ENCODE measurements at regions not wholly inside any gene's neighbourhood (a gene's known extent, or its start where the extent isn't known, plus 50 kb on each side); places are given as distances from the start of the nearest gene placed in this dataset.

GRCh38 chr6:141415896-141416295, 716.8 kb upstream of the GJE1 start:
- Histone ChIP-seq H3K9ac (ENCODE audit: low read depth, low read length) (no peak overlapping the region), H3K27me3 (ENCODE audit: control insufficient read depth, insufficient read depth, low read length) (no peaks in the 10 kb centered on the region), H3K9me3 (ENCODE audit: control insufficient read depth, insufficient read depth, low read length) (no peaks in the 10 kb centered on the region), H3K36me3 (ENCODE audit: control insufficient read depth, insufficient read depth, low read length) (no peaks in the 10 kb centered on the region), H3K4me3 (ENCODE audit: low read depth, low read length) (no peak overlapping the region), H3K4me1 (ENCODE audit: control insufficient read depth, insufficient read depth, low read length) (no peaks in the 10 kb centered on the region)

- no peak overlapping the region for H3K4me3 ChIP-seq (ENCODE audit: low read depth, low read length)
- H3K9ac ChIP-seq (ENCODE audit: low read depth, low read length), result no peak overlapping the region
- H3K27me3 ChIP-seq (ENCODE audit: control insufficient read depth, insufficient read depth, low read length), result no peaks in the 10 kb centered on the region
- no peaks in the 10 kb centered on the region for H3K4me1 ChIP-seq (ENCODE audit: control insufficient read depth, insufficient read depth, low read length)
- H3K9me3 ChIP-seq (ENCODE audit: control insufficient read depth, insufficient read depth, low read length), result peaks cover 3% of the 10 kb centered on the region
- H3K36me3 ChIP-seq (ENCODE audit: control insufficient read depth, insufficient read depth, low read length), result no peaks in the 10 kb centered on the region
Measured at GRCh38 chr6:141413196-141413595, 719.5 kb upstream of the GJE1 start.

- Histone ChIP-seq H3K4me1 (ENCODE audit: control insufficient read depth, insufficient read depth, low read length) (no peaks in the 10 kb centered on the region), H3K9ac (ENCODE audit: low read depth, low read length) (no peak overlapping the region), H3K27me3 (ENCODE audit: control insufficient read depth, insufficient read depth, low read length) (no peaks in the 10 kb centered on the region), H3K4me3 (ENCODE audit: low read depth, low read length) (no peak overlapping the region), H3K36me3 (ENCODE audit: control insufficient read depth, insufficient read depth, low read length) (no peaks in the 10 kb centered on the region), H3K9me3 (ENCODE audit: control insufficient read depth, insufficient read depth, low read length) (peaks cover 5% of the 10 kb centered on the region)
Measured at GRCh38 chr6:141406761-141407160, 726.0 kb upstream of the GJE1 start.

- Histone ChIP-seq H3K9ac (ENCODE audit: low read depth, low read length) (no peak overlapping the region), H3K9me3 (ENCODE audit: control insufficient read depth, insufficient read depth, low read length) (peaks cover 3% of the 10 kb centered on the region), H3K4me3 (ENCODE audit: low read depth, low read length) (no peak overlapping the region), H3K27me3 (ENCODE audit: control insufficient read depth, insufficient read depth, low read length) (no peaks in the 10 kb centered on the region), H3K4me1 (ENCODE audit: control insufficient read depth, insufficient read depth, low read length) (no peaks in the 10 kb centered on the region), H3K36me3 (ENCODE audit: control insufficient read depth, insufficient read depth, low read length) (no peaks in the 10 kb centered on the region)
Measured at GRCh38 chr6:141403827-141404226, 728.9 kb upstream of the GJE1 start.

- Histone ChIP-seq H3K9ac (ENCODE audit: low read depth, low read length) (no peak overlapping the region), H3K4me1 (ENCODE audit: control insufficient read depth, insufficient read depth, low read length) (no peaks in the 10 kb centered on the region)
Measured at GRCh38 chr6:141403103-141403502, 729.6 kb upstream of the GJE1 start.

GRCh38 chr6:141402489-141402888, 730.2 kb upstream of the GJE1 start:
- no peaks in the 10 kb centered on the region for H3K4me1 ChIP-seq (ENCODE audit: control insufficient read depth, insufficient read depth, low read length)
- peaks cover under 1% of the 10 kb centered on the region for H3K9me3 ChIP-seq (ENCODE audit: control insufficient read depth, insufficient read depth, low read length)
- no peaks in the 10 kb centered on the region for H3K27me3 ChIP-seq (ENCODE audit: control insufficient read depth, insufficient read depth, low read length)
- no peaks in the 10 kb centered on the region for H3K36me3 ChIP-seq (ENCODE audit: control insufficient read depth, insufficient read depth, low read length)
- H3K4me3 ChIP-seq (ENCODE audit: low read depth, low read length), result no peak overlapping the region
- H3K9ac ChIP-seq (ENCODE audit: low read depth, low read length), result no peak overlapping the region

More at GRCh38 chr6:141403103-141403502, 729.6 kb upstream of the GJE1 start:
- Histone ChIP-seq H3K9me3 (ENCODE audit: control insufficient read depth, insufficient read depth, low read length) (peaks cover 3% of the 10 kb centered on the region), H3K36me3 (ENCODE audit: control insufficient read depth, insufficient read depth, low read length) (no peaks in the 10 kb centered on the region), H3K4me3 (ENCODE audit: low read depth, low read length) (no peak overlapping the region), H3K27me3 (ENCODE audit: control insufficient read depth, insufficient read depth, low read length) (no peaks in the 10 kb centered on the region)

GRCh38 chr6:141401851-141402250, 730.9 kb upstream of the GJE1 start:
- no peaks in the 10 kb centered on the region for H3K4me1 ChIP-seq (ENCODE audit: control insufficient read depth, insufficient read depth, low read length)
- no peaks in the 10 kb centered on the region for H3K9me3 ChIP-seq (ENCODE audit: control insufficient read depth, insufficient read depth, low read length)
- H3K9ac ChIP-seq (ENCODE audit: low read depth, low read length), result no peak overlapping the region
- H3K4me3 ChIP-seq (ENCODE audit: low read depth, low read length), result no peak overlapping the region
- H3K27me3 ChIP-seq (ENCODE audit: control insufficient read depth, insufficient read depth, low read length), result no peaks in the 10 kb centered on the region
- H3K36me3 ChIP-seq (ENCODE audit: control insufficient read depth, insufficient read depth, low read length), result no peaks in the 10 kb centered on the region

GRCh38 chr6:141401168-141401567, 731.6 kb upstream of the GJE1 start:
- no peaks in the 10 kb centered on the region for H3K27me3 ChIP-seq (ENCODE audit: control insufficient read depth, insufficient read depth, low read length)
- no peak overlapping the region for H3K9ac ChIP-seq (ENCODE audit: low read depth, low read length)
- H3K36me3 ChIP-seq (ENCODE audit: control insufficient read depth, insufficient read depth, low read length), result no peaks in the 10 kb centered on the region
- no peaks in the 10 kb centered on the region for H3K9me3 ChIP-seq (ENCODE audit: control insufficient read depth, insufficient read depth, low read length)
- no peaks in the 10 kb centered on the region for H3K4me1 ChIP-seq (ENCODE audit: control insufficient read depth, insufficient read depth, low read length)
- H3K4me3 ChIP-seq (ENCODE audit: low read depth, low read length), result no peak overlapping the region

GRCh38 chr6:141398949-141399348, 733.8 kb upstream of the GJE1 start:
- Histone ChIP-seq H3K36me3 (ENCODE audit: control insufficient read depth, insufficient read depth, low read length) (no peaks in the 10 kb centered on the region), H3K27me3 (ENCODE audit: control insufficient read depth, insufficient read depth, low read length) (no peaks in the 10 kb centered on the region), H3K9ac (ENCODE audit: low read depth, low read length) (no peak overlapping the region), H3K9me3 (ENCODE audit: control insufficient read depth, insufficient read depth, low read length) (no peaks in the 10 kb centered on the region), H3K4me1 (ENCODE audit: control insufficient read depth, insufficient read depth, low read length) (no peaks in the 10 kb centered on the region), H3K4me3 (ENCODE audit: low read depth, low read length) (no peak overlapping the region)

GRCh38 chr6:141395443-141396008, 737.2 kb upstream of the GJE1 start:
- Histone ChIP-seq H3K9me3 (ENCODE audit: control insufficient read depth, insufficient read depth, low read length) (no peaks in the 10 kb centered on the region), H3K4me1 (ENCODE audit: control insufficient read depth, insufficient read depth, low read length) (no peaks in the 10 kb centered on the region), H3K36me3 (ENCODE audit: control insufficient read depth, insufficient read depth, low read length) (no peaks in the 10 kb centered on the region), H3K9ac (ENCODE audit: low read depth, low read length) (no peak overlapping the region), H3K27me3 (ENCODE audit: control insufficient read depth, insufficient read depth, low read length) (no peaks in the 10 kb centered on the region), H3K4me3 (ENCODE audit: low read depth, low read length) (no peak overlapping the region)

GRCh38 chr6:141394565-141395051, 738.1 kb upstream of the GJE1 start:
- H3K36me3 ChIP-seq (ENCODE audit: control insufficient read depth, insufficient read depth, low read length), result no peaks in the 10 kb centered on the region
- H3K4me3 ChIP-seq (ENCODE audit: low read depth, low read length), result no peak overlapping the region
- H3K9ac ChIP-seq (ENCODE audit: low read depth, low read length), result no peak overlapping the region
- H3K4me1 ChIP-seq (ENCODE audit: control insufficient read depth, insufficient read depth, low read length), result no peaks in the 10 kb centered on the region
- no peaks in the 10 kb centered on the region for H3K9me3 ChIP-seq (ENCODE audit: control insufficient read depth, insufficient read depth, low read length)
- no peaks in the 10 kb centered on the region for H3K27me3 ChIP-seq (ENCODE audit: control insufficient read depth, insufficient read depth, low read length)

- Histone ChIP-seq H3K4me3 (ENCODE audit: low read depth, low read length) (no peak overlapping the region), H3K4me1 (ENCODE audit: control insufficient read depth, insufficient read depth, low read length) (no peaks in the 10 kb centered on the region), H3K36me3 (ENCODE audit: control insufficient read depth, insufficient read depth, low read length) (no peaks in the 10 kb centered on the region), H3K9me3 (ENCODE audit: control insufficient read depth, insufficient read depth, low read length) (no peaks in the 10 kb centered on the region), H3K27me3 (ENCODE audit: control insufficient read depth, insufficient read depth, low read length) (no peaks in the 10 kb centered on the region), H3K9ac (ENCODE audit: low read depth, low read length) (no peak overlapping the region)
Measured at GRCh38 chr6:141394125-141394536, 738.6 kb upstream of the GJE1 start.
